ENCODE measurements at regions not wholly inside any gene's neighbourhood (a gene's known extent, or its start where the extent isn't known, plus 50 kb on each side); places are given as distances from the start of the nearest gene placed in this dataset.

- no peak for TF ChIP-seq POLR2A (IDR thresholded peaks at IDR 0.05; ENCODE audit: low read depth, low read length)
- no peak for TF ChIP-seq CTCF (conservative IDR thresholded peaks at IDR 0.05; ENCODE audit: low read depth, low read length)
- TF ChIP-seq, protein P1, sequence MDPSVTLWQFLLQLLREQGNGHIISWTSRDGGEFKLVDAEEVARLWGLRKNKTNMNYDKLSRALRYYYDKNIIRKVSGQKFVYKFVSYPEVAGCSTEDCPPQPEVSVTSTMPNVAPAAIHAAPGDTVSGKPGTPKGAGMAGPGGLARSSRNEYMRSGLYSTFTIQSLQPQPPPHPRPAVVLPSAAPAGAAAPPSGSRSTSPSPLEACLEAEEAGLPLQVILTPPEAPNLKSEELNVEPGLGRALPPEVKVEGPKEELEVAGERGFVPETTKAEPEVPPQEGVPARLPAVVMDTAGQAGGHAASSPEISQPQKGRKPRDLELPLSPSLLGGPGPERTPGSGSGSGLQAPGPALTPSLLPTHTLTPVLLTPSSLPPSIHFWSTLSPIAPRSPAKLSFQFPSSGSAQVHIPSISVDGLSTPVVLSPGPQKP (IDR thresholded peaks at IDR 0.05; ENCODE audit: borderline replicate concordance, low read depth, low read length) = no peak
- TF ChIP-seq RAD21 (IDR thresholded peaks at IDR 0.05; ENCODE audit: low read length) = no peak
- TF ChIP-seq CEBPB (IDR thresholded peaks at IDR 0.05; ENCODE audit: low read depth, low read length) = no peak
- TF ChIP-seq RFX5 (IDR thresholded peaks at IDR 0.05; ENCODE audit: low read depth, low read length) = no peak
- no peak for TF ChIP-seq USF2 (IDR thresholded peaks at IDR 0.05; ENCODE audit: low read depth, low read length)
- TF ChIP-seq CHD1 (IDR thresholded peaks at IDR 0.05; ENCODE audit: low read depth, low read length) = no peak
- no peak for TF ChIP-seq RCOR1 (IDR thresholded peaks at IDR 0.05; ENCODE audit: insufficient replicate concordance, low read length)
- TF ChIP-seq BHLHE40 (IDR thresholded peaks at IDR 0.05; ENCODE audit: low read depth, low read length) = no peak
- TF ChIP-seq NFE2L2 (IDR thresholded peaks at IDR 0.05; ENCODE audit: low read depth, low read length) = no peak
- TF ChIP-seq MAZ (IDR thresholded peaks at IDR 0.05; ENCODE audit: borderline replicate concordance, low read depth, low read length) = no peak
Observed at GRCh38 chr12:46468813-46469212, 96.2 kb upstream of the SLC38A2 start.

Data from IMR-90 (cell line).